ENCODE measurements at regions not wholly inside any gene's neighbourhood (a gene's known extent, or its start where the extent isn't known, plus 50 kb on each side); places are given as distances from the start of the nearest gene placed in this dataset.

GRCh38 chrX:18051690-18052089, 169.0 kb downstream of the BEND2 start:
- TF ChIP-seq CTCF (conservative IDR thresholded peaks at IDR 0.05; ENCODE audit: low read depth, low read length): no peak
- no peak overlapping the region for H3K4me3 ChIP-seq (ENCODE audit: low read depth, low read length)
- DNase-seq (ENCODE audit: low read depth): no peak

GRCh38 chrX:18047491-18047890, 173.2 kb downstream of the BEND2 start:
- H3K4me3 ChIP-seq (ENCODE audit: low read depth, low read length): no peak overlapping the region
- no peak for DNase-seq (ENCODE audit: low read depth)
- no peak for TF ChIP-seq CTCF (conservative IDR thresholded peaks at IDR 0.05; ENCODE audit: low read depth, low read length)

- no peak overlapping the region for H3K4me3 ChIP-seq (ENCODE audit: low read depth, low read length)
- TF ChIP-seq CTCF (conservative IDR thresholded peaks at IDR 0.05; ENCODE audit: low read depth, low read length): no peak
- DNase-seq (ENCODE audit: low read depth): no peak
Measured at GRCh38 chrX:18045436-18045835, 175.2 kb downstream of the BEND2 start.

GRCh38 chrX:18042776-18043175, 177.9 kb downstream of the BEND2 start:
- H3K4me3 ChIP-seq (ENCODE audit: low read depth, low read length): no peak overlapping the region
- no peak for TF ChIP-seq CTCF (conservative IDR thresholded peaks at IDR 0.05; ENCODE audit: low read depth, low read length)
- DNase-seq (ENCODE audit: low read depth): no peak

GRCh38 chrX:18041656-18042055, 179.0 kb downstream of the BEND2 start:
- TF ChIP-seq CTCF (conservative IDR thresholded peaks at IDR 0.05; ENCODE audit: low read depth, low read length): no peak
- no peak overlapping the region for H3K4me3 ChIP-seq (ENCODE audit: low read depth, low read length)
- DNase-seq (ENCODE audit: low read depth): no peak

GRCh38 chrX:18039023-18039422, 177.9 kb upstream of the RAI2 start:
- no peak for TF ChIP-seq CTCF (conservative IDR thresholded peaks at IDR 0.05; ENCODE audit: low read depth, low read length)
- no peak for DNase-seq (ENCODE audit: low read depth)
- H3K4me3 ChIP-seq (ENCODE audit: low read depth, low read length): no peak overlapping the region

- DNase-seq (ENCODE audit: low read depth): no peak
- no peak for TF ChIP-seq CTCF (conservative IDR thresholded peaks at IDR 0.05; ENCODE audit: low read depth, low read length)
- H3K4me3 ChIP-seq (ENCODE audit: low read depth, low read length): no peak overlapping the region
Measured at GRCh38 chrX:18036394-18036793, 175.3 kb upstream of the RAI2 start.

Measured in choroid plexus epithelial cell (primary cell).